BE2C (cell line): ENCODE measurements at regions not wholly inside any gene's neighbourhood (a gene's known extent, or its start where the extent isn't known, plus 50 kb on each side); places are given as distances from the start of the nearest gene placed in this dataset.

ENCODE experiments used
- DNase-seq: peaks from one replicate; pipeline ENCODE4 v3.0.0-alpha.2; 2020
- H3K27me3 ChIP-seq: fragments of 250-450 bp; sonication (Bioruptor Pico); 2 replicates; pipeline ENCODE4 v1.5.1; 2020; ENCODE audit warnings: mild to moderate bottlenecking
- H3K36me3 ChIP-seq: fragments of 250-450 bp; sonication (Bioruptor Pico); 2 replicates; pipeline ENCODE4 v1.5.1; 2020; ENCODE audit warnings: mild to moderate bottlenecking
- H3K4me1 ChIP-seq: fragments of 250-450 bp; sonication (Bioruptor Pico); 2 replicates; pipeline ENCODE4 v1.5.1; 2020
- H3K4me3 ChIP-seq: 2 replicates; pipeline ENCODE4 v1.5.1; 2011; ENCODE audit warnings: low read depth, low read length
- H3K9me3 ChIP-seq: fragments of 250-450 bp; sonication (Bioruptor Pico); 2 replicates; pipeline ENCODE4 v1.5.1; 2020
- TF ChIP-seq, protein P1 (sequence below): IDR thresholded peaks from 2 replicates; pipeline ENCODE4 v1.5.1; 2012; ENCODE audit warnings: mild to moderate bottlenecking, low read depth, low read length

DNA sequence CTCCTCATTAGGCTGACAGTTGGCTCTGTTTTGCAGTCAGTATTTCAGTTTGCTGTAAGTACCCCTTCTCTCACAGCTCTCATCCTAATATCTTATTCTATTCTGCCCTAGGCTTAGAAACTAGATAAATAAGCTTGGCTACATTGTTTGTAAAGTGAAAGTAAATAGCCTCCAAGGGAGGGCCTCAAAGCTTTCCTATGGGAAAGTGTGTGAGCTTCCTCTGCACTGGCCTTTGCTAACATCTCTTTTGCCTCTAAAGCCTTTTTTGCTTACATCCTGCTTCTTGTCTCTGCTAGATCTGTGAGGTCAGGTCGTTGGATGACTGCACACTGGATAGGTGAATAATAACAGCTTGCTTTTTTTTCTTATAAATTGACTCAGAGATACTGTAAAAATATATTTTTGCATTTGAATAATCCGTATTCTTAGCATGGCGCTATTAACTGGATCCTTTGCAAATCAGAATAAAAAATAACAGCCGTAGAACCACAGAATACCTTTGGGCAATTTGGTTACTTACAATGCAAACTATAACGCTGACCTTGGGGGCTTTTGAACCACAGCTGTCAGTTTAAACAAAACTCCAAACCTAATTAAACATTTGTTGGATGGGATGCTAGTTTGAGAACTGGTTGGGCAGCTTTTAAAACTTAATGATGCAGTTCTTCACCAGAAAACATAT, 55.1 kb downstream of the TTC6 start:
- Histone ChIP-seq H3K4me1 (no peaks in the 10 kb centered on the region), H3K9me3 (no peaks in the 10 kb centered on the region), H3K27me3 (peaks cover 6% of the 10 kb centered on the region; the same call in 1 of the 2 replicates), H3K36me3 (no peaks in the 10 kb centered on the region), H3K4me3 (no peak overlapping the region)
- DNase-seq: no peak
- TF ChIP-seq, protein P1, sequence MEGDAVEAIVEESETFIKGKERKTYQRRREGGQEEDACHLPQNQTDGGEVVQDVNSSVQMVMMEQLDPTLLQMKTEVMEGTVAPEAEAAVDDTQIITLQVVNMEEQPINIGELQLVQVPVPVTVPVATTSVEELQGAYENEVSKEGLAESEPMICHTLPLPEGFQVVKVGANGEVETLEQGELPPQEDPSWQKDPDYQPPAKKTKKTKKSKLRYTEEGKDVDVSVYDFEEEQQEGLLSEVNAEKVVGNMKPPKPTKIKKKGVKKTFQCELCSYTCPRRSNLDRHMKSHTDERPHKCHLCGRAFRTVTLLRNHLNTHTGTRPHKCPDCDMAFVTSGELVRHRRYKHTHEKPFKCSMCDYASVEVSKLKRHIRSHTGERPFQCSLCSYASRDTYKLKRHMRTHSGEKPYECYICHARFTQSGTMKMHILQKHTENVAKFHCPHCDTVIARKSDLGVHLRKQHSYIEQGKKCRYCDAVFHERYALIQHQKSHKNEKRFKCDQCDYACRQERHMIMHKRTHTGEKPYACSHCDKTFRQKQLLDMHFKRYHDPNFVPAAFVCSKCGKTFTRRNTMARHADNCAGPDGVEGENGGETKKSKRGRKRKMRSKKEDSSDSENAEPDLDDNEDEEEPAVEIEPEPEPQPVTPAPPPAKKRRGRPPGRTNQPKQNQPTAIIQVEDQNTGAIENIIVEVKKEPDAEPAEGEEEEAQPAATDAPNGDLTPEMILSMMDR: no peak

DNA sequence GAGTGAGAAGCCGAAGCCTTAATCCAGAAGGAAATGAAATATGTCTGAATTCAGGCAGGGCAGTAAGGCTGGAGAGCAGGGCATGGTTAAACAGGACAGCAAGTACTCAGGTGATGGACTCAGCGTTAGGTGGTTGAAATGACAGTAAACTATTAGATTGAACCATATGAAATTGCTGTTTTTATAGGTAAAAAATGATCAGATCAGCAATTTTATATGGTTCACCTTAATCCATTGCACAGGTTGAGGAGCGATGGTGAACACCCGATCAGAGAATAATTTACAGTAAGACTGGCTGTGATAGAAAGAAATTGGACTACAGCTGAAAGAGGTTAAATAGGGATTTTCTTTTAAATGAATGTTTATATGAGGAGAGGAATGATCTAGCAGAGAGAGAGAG, 56.6 kb downstream of the TTC6 start:
- TF ChIP-seq, protein P1: no peak
- no peak overlapping the region for H3K4me3 ChIP-seq
- no peaks in the 10 kb centered on the region for H3K4me1 ChIP-seq
- no peaks in the 10 kb centered on the region for H3K36me3 ChIP-seq
- no peak for DNase-seq
- peaks cover 6% of the 10 kb centered on the region; the same call in 1 of the 2 replicates for H3K27me3 ChIP-seq
- no peaks in the 10 kb centered on the region for H3K9me3 ChIP-seq

DNA sequence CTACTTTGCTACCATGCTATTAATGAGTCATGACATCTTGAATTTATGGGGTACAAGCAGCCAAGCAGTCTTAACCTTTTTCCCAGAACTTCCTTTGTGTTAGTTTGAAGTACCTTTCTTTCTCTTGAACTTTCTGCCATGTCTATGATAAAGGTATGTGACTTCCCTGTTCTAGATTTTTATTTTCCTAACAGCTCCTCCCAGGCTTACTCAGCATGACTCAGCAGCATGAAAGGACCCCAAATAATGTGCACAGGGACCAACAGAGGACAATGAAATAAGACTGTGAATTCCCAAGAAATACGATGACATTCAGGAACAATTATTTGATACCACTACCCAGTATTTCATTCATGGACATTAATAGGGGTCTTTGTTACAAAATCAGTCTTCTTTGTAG, 60.0 kb downstream of the TTC6 start:
- DNase-seq: no peak
- no peaks in the 10 kb centered on the region for H3K4me1 ChIP-seq
- no peaks in the 10 kb centered on the region for H3K36me3 ChIP-seq
- TF ChIP-seq, protein P1: no peak
- H3K27me3 ChIP-seq: peaks cover 6% of the 10 kb centered on the region; the same call in 1 of the 2 replicates
- H3K4me3 ChIP-seq: no peak overlapping the region
- H3K9me3 ChIP-seq: no peaks in the 10 kb centered on the region

DNA sequence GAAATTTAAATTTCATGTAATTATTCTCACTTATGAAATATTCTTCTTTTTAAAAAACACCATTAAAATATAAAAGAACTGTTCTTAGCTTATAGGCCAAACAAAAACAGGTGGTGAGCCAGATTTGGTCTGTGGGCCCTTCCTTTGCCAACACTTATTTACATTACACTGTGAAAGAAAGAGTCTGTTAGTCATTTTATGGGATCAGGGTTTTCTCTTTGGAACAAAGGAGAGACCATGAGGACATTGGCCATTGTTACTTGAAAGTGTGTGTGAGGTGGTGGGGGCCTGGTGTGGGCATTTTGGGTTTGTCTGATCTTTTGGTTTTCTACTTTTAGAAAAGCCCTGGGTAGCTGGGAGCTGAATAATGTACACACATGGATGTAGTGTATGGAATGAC, 62.7 kb downstream of the TTC6 start:
- Histone ChIP-seq H3K27me3 (no peaks in the 10 kb centered on the region), H3K9me3 (no peaks in the 10 kb centered on the region), H3K4me1 (no peaks in the 10 kb centered on the region), H3K4me3 (no peak overlapping the region), H3K36me3 (no peaks in the 10 kb centered on the region)
- TF ChIP-seq, protein P1: no peak
- no peak for DNase-seq

DNA sequence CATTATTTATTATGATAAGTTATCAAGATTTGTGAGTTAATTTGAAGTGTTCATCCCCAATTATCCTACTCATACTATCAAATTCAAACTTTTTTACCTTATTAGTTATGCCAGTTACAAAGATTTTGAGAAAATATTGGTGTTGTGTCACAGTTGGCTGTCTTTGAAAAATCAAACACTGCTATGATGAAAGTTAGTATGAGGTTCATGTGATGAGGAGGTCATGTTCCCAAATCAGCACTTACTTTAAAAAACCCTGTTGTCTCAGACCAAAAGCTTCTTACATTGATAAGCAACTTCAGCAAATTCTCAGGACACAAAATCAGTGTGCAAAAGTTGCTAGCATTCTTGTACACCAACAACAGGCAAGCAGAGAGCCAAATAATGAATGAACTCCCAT, 68.1 kb downstream of the TTC6 start:
- H3K36me3 ChIP-seq: no peaks in the 10 kb centered on the region
- no peak overlapping the region for H3K4me3 ChIP-seq
- DNase-seq: no peak
- H3K27me3 ChIP-seq: no peaks in the 10 kb centered on the region
- H3K9me3 ChIP-seq: no peaks in the 10 kb centered on the region
- TF ChIP-seq, protein P1: no peak
- no peaks in the 10 kb centered on the region for H3K4me1 ChIP-seq

DNA sequence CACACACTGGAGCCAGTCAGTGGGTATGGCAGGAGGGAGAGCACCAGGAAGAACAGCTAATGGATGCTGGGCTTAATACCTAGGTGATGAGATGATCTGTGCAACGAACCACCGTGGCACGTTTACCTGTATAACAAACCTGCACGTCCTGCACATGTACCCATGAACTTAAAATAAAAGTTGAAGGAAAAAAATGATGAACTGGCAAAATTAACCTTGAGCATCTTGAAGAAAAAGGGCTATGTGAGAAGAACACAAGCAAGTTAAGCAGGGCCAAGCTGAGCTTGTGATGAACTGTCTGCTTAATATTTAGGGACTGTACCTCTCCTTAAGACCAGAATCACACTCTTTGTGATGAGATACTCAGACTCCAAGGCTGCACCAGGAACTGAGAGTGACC, 70.0 kb downstream of the TTC6 start:
- no peaks in the 10 kb centered on the region for H3K4me1 ChIP-seq
- DNase-seq: no peak
- no peaks in the 10 kb centered on the region for H3K27me3 ChIP-seq
- no peaks in the 10 kb centered on the region for H3K9me3 ChIP-seq
- TF ChIP-seq, protein P1: no peak
- H3K36me3 ChIP-seq: no peaks in the 10 kb centered on the region
- H3K4me3 ChIP-seq: no peak overlapping the region
